ENCODE measurements at regions not wholly inside any gene's neighbourhood (a gene's known extent, or its start where the extent isn't known, plus 50 kb on each side); places are given as distances from the start of the nearest gene placed in this dataset.

DNA sequence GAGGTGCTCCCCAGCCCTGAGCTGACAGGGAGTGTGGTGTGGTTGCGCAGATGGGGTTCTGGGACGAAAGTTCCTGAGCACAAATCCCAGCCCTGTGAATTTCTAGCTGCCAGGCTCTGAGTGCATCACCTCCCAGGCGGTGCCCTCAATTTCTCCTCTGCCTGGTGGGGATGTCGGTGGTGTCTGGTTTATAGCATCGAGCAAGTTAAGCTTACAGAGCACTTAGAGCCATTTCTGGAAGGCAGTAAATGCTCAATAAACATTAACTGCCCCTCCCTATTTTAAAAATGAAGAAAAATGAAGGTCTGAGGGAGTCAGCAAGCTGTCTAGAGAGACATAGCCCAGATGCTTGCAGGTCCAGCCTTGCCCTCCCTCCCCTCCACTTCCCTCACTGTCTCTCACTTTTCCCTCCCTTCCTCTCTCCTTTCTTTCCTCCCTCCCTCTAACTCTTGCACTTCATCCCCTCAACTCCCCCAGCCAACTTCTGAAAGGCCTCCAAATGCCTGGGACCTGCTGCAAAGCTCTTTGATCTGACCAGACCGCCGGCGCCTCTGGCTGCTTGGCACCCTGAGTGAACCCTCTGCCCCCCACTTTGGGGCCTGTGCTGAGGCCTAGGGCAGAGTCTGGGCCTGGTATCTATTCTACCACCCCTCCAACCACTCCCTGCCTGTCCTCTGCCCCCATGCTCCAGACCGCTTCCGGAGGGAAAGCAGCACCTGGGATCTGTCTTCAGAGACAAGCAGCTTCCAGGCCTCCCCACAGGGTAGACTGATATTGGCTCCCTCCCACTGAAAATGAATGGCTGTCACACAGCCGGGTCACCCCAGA, 438.3 kb downstream of the RPS24 start:
- no peak overlapping the region for H3K27ac ChIP-seq (replicated peaks)
- TF ChIP-seq, protein P1, sequence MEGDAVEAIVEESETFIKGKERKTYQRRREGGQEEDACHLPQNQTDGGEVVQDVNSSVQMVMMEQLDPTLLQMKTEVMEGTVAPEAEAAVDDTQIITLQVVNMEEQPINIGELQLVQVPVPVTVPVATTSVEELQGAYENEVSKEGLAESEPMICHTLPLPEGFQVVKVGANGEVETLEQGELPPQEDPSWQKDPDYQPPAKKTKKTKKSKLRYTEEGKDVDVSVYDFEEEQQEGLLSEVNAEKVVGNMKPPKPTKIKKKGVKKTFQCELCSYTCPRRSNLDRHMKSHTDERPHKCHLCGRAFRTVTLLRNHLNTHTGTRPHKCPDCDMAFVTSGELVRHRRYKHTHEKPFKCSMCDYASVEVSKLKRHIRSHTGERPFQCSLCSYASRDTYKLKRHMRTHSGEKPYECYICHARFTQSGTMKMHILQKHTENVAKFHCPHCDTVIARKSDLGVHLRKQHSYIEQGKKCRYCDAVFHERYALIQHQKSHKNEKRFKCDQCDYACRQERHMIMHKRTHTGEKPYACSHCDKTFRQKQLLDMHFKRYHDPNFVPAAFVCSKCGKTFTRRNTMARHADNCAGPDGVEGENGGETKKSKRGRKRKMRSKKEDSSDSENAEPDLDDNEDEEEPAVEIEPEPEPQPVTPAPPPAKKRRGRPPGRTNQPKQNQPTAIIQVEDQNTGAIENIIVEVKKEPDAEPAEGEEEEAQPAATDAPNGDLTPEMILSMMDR (IDR thresholded peaks at IDR 0.05; ENCODE audit: borderline replicate concordance): no peak
- intact Hi-C loops (cut with micrococcal nuclease): no loop called here
- no peak overlapping the region for H3K4me3 ChIP-seq
- H3K4me1 ChIP-seq: no peaks in the 10 kb centered on the region
- H3K27me3 ChIP-seq (ENCODE audit: low read depth): peaks cover 14% of the 10 kb centered on the region
- H3K36me3 ChIP-seq: no peaks in the 10 kb centered on the region
- no peak for DNase-seq
- H3K9me3 ChIP-seq (replicated peaks): no peaks in the 10 kb centered on the region

DNA sequence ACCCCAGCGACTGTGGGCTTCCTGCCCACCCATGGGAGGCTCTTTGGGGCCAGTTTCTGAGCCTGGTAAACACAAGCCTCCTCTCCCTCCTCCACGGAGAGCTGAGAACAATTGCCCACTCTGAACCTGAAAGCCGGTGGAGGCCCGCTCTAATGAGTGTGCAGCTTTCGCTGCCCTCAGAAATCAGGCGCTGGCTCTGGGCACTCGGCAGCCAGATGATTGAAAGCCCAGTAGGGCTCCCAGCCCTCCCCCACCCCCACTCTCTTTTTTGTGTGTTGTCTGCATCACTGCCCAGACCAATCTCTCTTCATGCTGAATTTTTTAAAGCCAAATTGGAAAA, 438.9 kb downstream of the RPS24 start:
- H3K4me1 ChIP-seq: no peaks in the 10 kb centered on the region
- intact Hi-C loops (cut with micrococcal nuclease): no loop called here

DNA sequence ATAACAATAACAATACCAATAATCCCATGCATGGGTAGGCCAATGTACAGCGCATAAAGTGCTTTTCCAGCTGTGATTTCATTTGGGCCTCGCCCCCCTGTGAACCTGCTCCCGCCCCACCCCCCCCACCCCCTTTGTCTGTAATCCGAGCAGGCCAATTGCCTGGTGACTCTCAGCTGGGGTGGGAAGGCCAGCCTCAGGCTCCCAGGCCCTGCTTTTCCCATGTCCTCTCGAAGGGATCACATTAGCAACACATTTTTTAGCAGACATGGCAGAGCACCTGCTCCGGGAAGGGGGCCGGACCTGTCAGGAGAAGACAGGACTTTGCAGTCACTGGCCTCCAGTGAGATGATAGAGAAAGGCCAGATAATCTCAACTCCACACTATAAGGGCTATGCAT, 439.3 kb downstream of the RPS24 start:
- H3K27me3 ChIP-seq (ENCODE audit: low read depth): peaks cover 25% of the 10 kb centered on the region
- H3K9me3 ChIP-seq (replicated peaks): no peaks in the 10 kb centered on the region
- TF ChIP-seq, protein P1 (IDR thresholded peaks at IDR 0.05; ENCODE audit: borderline replicate concordance): no peak
- no peak for DNase-seq
- no peaks in the 10 kb centered on the region for H3K4me1 ChIP-seq
- no peak overlapping the region for H3K4me3 ChIP-seq
- intact Hi-C loops (cut with micrococcal nuclease): no loop called here
- no peak overlapping the region for H3K27ac ChIP-seq (replicated peaks)
- no peaks in the 10 kb centered on the region for H3K36me3 ChIP-seq

More for the DNA sequence above, 438.9 kb downstream of the RPS24 start:
- Histone ChIP-seq H3K36me3 (no peaks in the 10 kb centered on the region), H3K9me3 (replicated peaks) (no peaks in the 10 kb centered on the region), H3K27ac (replicated peaks) (no peak overlapping the region), H3K27me3 (ENCODE audit: low read depth) (peaks cover 20% of the 10 kb centered on the region), H3K4me3 (no peak overlapping the region)
- TF ChIP-seq, protein P1 (IDR thresholded peaks at IDR 0.05; ENCODE audit: borderline replicate concordance): no peak
- no peak for DNase-seq

- H3K4me3 ChIP-seq: no peak overlapping the region
- H3K36me3 ChIP-seq: no peaks in the 10 kb centered on the region
- no peak for DNase-seq
- H3K9me3 ChIP-seq (replicated peaks): no peaks in the 10 kb centered on the region
- intact Hi-C loops (cut with micrococcal nuclease): no loop called here
- H3K4me1 ChIP-seq: no peaks in the 10 kb centered on the region
- no peak overlapping the region for H3K27ac ChIP-seq (replicated peaks)
- TF ChIP-seq, protein P1 (IDR thresholded peaks at IDR 0.05; ENCODE audit: borderline replicate concordance): no peak
- H3K27me3 ChIP-seq (ENCODE audit: low read depth): peaks cover 39% of the 10 kb centered on the region
Observed at GRCh38 chr10:78474743-78475142, 441.1 kb downstream of the RPS24 start.

DNA sequence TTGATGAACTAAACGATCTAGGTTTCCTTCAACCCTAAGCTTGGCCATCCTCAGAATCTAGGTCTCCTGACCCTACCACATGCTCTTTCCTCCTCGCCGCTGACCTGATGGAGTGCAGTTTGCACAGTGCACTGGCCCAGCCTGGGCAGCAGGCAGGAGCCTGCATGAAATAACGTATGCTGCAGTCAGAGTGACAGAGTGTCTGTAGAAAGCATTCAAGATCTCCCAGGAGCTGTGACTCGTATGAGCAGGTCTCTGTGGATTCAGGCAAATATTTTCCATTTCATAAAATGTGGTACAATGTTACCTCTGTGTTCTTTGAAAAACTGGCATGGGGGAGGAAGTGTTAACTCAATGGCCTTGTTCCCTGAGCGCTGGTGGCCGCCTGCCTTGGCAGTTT, 441.8 kb downstream of the RPS24 start:
- TF ChIP-seq, protein P1 (IDR thresholded peaks at IDR 0.05; ENCODE audit: borderline replicate concordance): no peak
- H3K27me3 ChIP-seq (ENCODE audit: low read depth): peaks cover 46% of the 10 kb centered on the region
- intact Hi-C loops (cut with micrococcal nuclease): no loop called here
- no peak overlapping the region for H3K4me3 ChIP-seq
- H3K27ac ChIP-seq (replicated peaks): no peak overlapping the region
- no peaks in the 10 kb centered on the region for H3K9me3 ChIP-seq (replicated peaks)
- no peak for DNase-seq
- no peaks in the 10 kb centered on the region for H3K36me3 ChIP-seq
- no peaks in the 10 kb centered on the region for H3K4me1 ChIP-seq
